Uterus (tissue), 2 donors: ENCODE measurements at regions not wholly inside any gene's neighbourhood (a gene's known extent, or its start where the extent isn't known, plus 50 kb on each side); places are given as distances from the start of the nearest gene placed in this dataset.

Source experiments
- CTCF ChIP-seq, 4 experiments: fragments of 200-600 bp in 2 of 4; fragments of 450-650 bp in 2 of 4; sonication (generic) in 2 of 4; IDR thresholded peaks; one replicate each; pipeline ENCODE4 v1.5.1; 2016 to 2019; ENCODE audit warnings: antibody characterized with exemption in 4 of 4, mild to moderate bottlenecking in 2 of 4, moderate library complexity in 1 of 4
- POLR2A ChIP-seq, 2 donors: fragments of 450-650 bp; IDR thresholded peaks; one replicate each; pipeline ENCODE4 v1.6.1; 2016; ENCODE audit warnings: antibody characterized with exemption in 2 of 2, mild to moderate bottlenecking in 1 of 2, moderate library complexity in 1 of 2

GRCh38 chr2:234368861-234369261, 128.0 kb downstream of the ARL4C start:
- no peak for TF ChIP-seq CTCF (IDR thresholded peaks at IDR 0.05)
- no peak for TF ChIP-seq POLR2A (IDR thresholded peaks at IDR 0.05)
